K562 (cell line): ENCODE measurements at regions not wholly inside any gene's neighbourhood (a gene's known extent, or its start where the extent isn't known, plus 50 kb on each side); places are given as distances from the start of the nearest gene placed in this dataset.

Source experiments
- ATAC-seq: fragments of 200-7000 bp; cut with Tn5 transposase; 3 replicates; pipeline ENCODE4 v1.9.1; 2020; ENCODE audit warnings: moderate library complexity
- BruUV-seq: library from RNA; stranded (reverse); fragments of 400-500 nt; replicated peaks from 2 replicates; lab custom pipeline; 2021; lab: Mats Ljungman, UMichigan
- CTCF ChIA-PET: fragments of 300-600 bp; formaldehyde crosslinking; extraction: SDS; loops from one replicate; lab custom pipeline; 2021; ENCODE audit warnings: low intra/inter-chr PET ratio; lab: Yijun Ruan, JAX
- POLR2A ChIA-PET: fragments of 300-600, 350-650 bp; sonication (Branson Sonifier 250); formaldehyde crosslinking; extraction: SDS; loops from one replicate; lab custom pipeline; 2021; ENCODE audit warnings: antibody characterized with exemption, inconsistent platforms; lab: Yijun Ruan, JAX
- DNase-seq, 4 experiments: peaks; one replicate each; pipeline versions ENCODE4 v3.0.0 to v3.0.0-alpha.2; 2011 to 2018; ENCODE audit warnings: low spot score in 3 of 4, mixed read lengths in 3 of 4; ENCODE audit errors: extremely low read depth in 1 of 4
- FAIRE-seq: peaks from 2 replicates; lab custom pipeline; 2011; peaks lifted over from hg19 to GRCh38; lab: Jason Lieb, UNC
- H2AFZ ChIP-seq: 2 replicates; pipeline ENCODE4 v1.6.0; 2011; ENCODE audit warnings: low read depth, low read length, control low read depth, inconsistent platforms
- H3K27ac ChIP-seq: fragments of 200-600 bp; 3 replicates; pipeline ENCODE4 v1.8.0; 2011; ENCODE audit warnings: low read depth, mild to moderate bottlenecking, control low read depth, inconsistent platforms, low read length, moderate library complexity, mixed read lengths; ENCODE audit errors: extremely low read depth
- H3K27me3 ChIP-seq, 2 experiments: fragments of 300-600 bp in 1 of 2; 2 replicates in 1 of 2; 3 replicates in 1 of 2; pipeline versions ENCODE4 v1.6.0 to v1.8.0; 2011; ENCODE audit warnings: inconsistent platforms in 2 of 2, low read length in 2 of 2, mild to moderate bottlenecking in 1 of 2, mixed read lengths in 1 of 2, moderate library complexity in 1 of 2; ENCODE audit not compliant: control insufficient read depth in 2 of 2, insufficient read depth in 2 of 2
- H3K36me3 ChIP-seq: fragments of 300-600 bp; 3 replicates; pipeline ENCODE4 v1.8.0; 2011; ENCODE audit warnings: mild to moderate bottlenecking, low read length, inconsistent platforms; ENCODE audit not compliant: control insufficient read depth, insufficient read depth
- H3K4me1 ChIP-seq, 2 experiments: fragments of 200-600 bp in 1 of 2; replicated peaks in 1 of 2; 2 replicates in 1 of 2; 3 replicates in 1 of 2; pipeline versions ENCODE4 v1.5.1 to v1.8.0; 2011; ENCODE audit warnings: inconsistent platforms in 2 of 2, low read length in 2 of 2, mild to moderate bottlenecking in 1 of 2, mixed read lengths in 1 of 2, moderate library complexity in 1 of 2; ENCODE audit not compliant: control insufficient read depth in 2 of 2, insufficient read depth in 2 of 2
- H3K4me2 ChIP-seq: 2 replicates; pipeline ENCODE4 v1.6.1; 2011; ENCODE audit warnings: low read length, control low read depth, inconsistent platforms, mixed read lengths; ENCODE audit not compliant: insufficient read depth
- H3K4me3 ChIP-seq: fragments of 200-600 bp; sonication (generic), shearing (Covaris generic); 2 replicates; pipeline ENCODE4 v1.5.1; 2016; ENCODE audit warnings: control low read depth, inconsistent platforms
- H3K79me2 ChIP-seq: fragments of 200-600 bp; 3 replicates; pipeline ENCODE4 v1.8.0; 2011; ENCODE audit warnings: low read length, inconsistent platforms; ENCODE audit not compliant: control insufficient read depth, insufficient read depth
- H3K9ac ChIP-seq, 2 experiments: 2 replicates each; pipeline versions ENCODE4 v1.6.0 to v1.6.1; 2011; ENCODE audit warnings: low read depth in 2 of 2, low read length in 2 of 2, control low read depth in 1 of 2, inconsistent platforms in 1 of 2, mild to moderate bottlenecking in 1 of 2, mixed read lengths in 1 of 2; ENCODE audit not compliant: insufficient read depth in 1 of 2
- H3K9me1 ChIP-seq: one replicate; pipeline ENCODE4 v1.6.0; 2011; ENCODE audit warnings: inconsistent platforms, mild to moderate bottlenecking, low read length, moderate library complexity; ENCODE audit not compliant: control insufficient read depth, insufficient read depth
- H3K9me3 ChIP-seq: replicated peaks from 2 replicates; pipeline ENCODE4 v1.5.1; 2011; ENCODE audit warnings: low read depth, low read length, inconsistent platforms; ENCODE audit not compliant: control insufficient read depth, insufficient read depth
- H4K20me1 ChIP-seq: replicated peaks from 2 replicates; pipeline ENCODE4 v1.6.1; 2011; ENCODE audit warnings: low read length, inconsistent platforms, mixed read lengths; ENCODE audit not compliant: control insufficient read depth, insufficient read depth
- CREB3L1 ChIP-seq: fragments of 450-650 bp; IDR thresholded peaks from 2 replicates; pipeline ENCODE4 v1.6.1; 2014; ENCODE audit warnings: low read depth, mild to moderate bottlenecking, moderate library complexity, borderline replicate concordance
- FOSL1 ChIP-seq: fragments of 200-800 bp; sonication (Bioruptor generic); conservative IDR thresholded peaks from 2 replicates; pipeline ENCODE4 v1.6.1; 2016; ENCODE audit warnings: missing genetic modification characterization, missing compliant biosample characterization
- MAFG ChIP-seq: fragments of 450-650 bp; conservative IDR thresholded peaks from 2 replicates; pipeline ENCODE4 v1.6.1; 2016; ENCODE audit warnings: missing genetic modification characterization, missing compliant biosample characterization
- MAFK ChIP-seq: IDR thresholded peaks from 2 replicates; pipeline ENCODE4 v1.6.1; 2011; ENCODE audit warnings: low read length, improper control_type of control experiment
- NR0B1 ChIP-seq: fragments of 450-650 bp; IDR thresholded peaks from one replicate; pipeline ENCODE4 v1.6.1; 2018; ENCODE audit warnings: mild to moderate bottlenecking, moderate library complexity; ENCODE audit not compliant: partially characterized antibody
- POLR2A ChIP-seq: fragments of 450-650 bp; conservative IDR thresholded peaks from 2 replicates; pipeline ENCODE4 v1.6.1; 2016
- SLC30A9 ChIP-seq: fragments of 250-450 bp; sonication (Bioruptor Pico); IDR thresholded peaks from 2 replicates; pipeline ENCODE4 v1.8.0; 2022; ENCODE audit warnings: mild to moderate bottlenecking, moderate library complexity
- ZNF41 ChIP-seq: fragments of 250-450 bp; sonication (Bioruptor Pico); conservative IDR thresholded peaks from 2 replicates; pipeline ENCODE4 v1.4.0; 2020; ENCODE audit warnings: mild to moderate bottlenecking
- WGBS: fragments of 100-300 bp; shearing (Covaris generic); methylation state at CpG from one replicate; pipeline ENCODE4 v1.1.6; 2016; ENCODE audit warnings: low coverage, mixed read lengths; ENCODE audit not compliant: insufficient coverage; ENCODE audit errors: missing lambda C conversion rate; 5-methylcytosine and 5-hydroxymethylcytosine counted together
- in situ Hi-C: fragments of 300-500 bp; cut with MboI; formaldehyde crosslinking; loops from 4 replicates; pipeline ENCODE4 v1.15.0; 2018; ENCODE audit warnings: inconsistent platforms, mixed read lengths
- intact Hi-C: fragments of 100-400 bp; cut with micrococcal nuclease; formaldehyde crosslinking; loops from 2 replicates; pipeline ENCODE4 v1.14.2; 2022
- TF ChIP-seq, protein P1 (sequence below): fragments of 250-450 bp; sonication (Bioruptor Pico); IDR thresholded peaks from 2 replicates; pipeline ENCODE4 v1.4.0; 2020; ENCODE audit warnings: mild to moderate bottlenecking, moderate library complexity
- TF ChIP-seq, protein P2 (sequence below): fragments of 450-650 bp; IDR thresholded peaks from 2 replicates; pipeline ENCODE4 v1.6.1; 2016; ENCODE audit warnings: low read depth, mild to moderate bottlenecking, moderate library complexity

DNA sequence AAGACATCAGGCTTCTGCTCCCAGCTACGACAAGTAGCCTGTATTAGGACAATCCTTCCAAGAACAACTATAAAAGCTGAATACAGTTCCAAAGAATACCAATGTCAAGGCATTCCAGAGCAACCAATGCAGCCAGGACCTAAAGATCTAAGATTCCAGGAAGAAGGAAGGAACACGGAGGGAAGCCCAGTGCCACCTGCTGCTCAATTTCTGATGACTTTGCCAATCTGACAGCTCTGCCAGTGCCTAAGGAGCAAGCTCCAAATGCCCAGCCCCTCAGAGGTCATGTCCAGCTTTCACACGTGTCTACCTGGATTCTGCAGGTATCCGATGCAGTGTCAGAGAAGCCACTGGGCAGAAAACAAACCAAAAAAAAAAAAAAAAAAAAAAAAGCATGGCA is 164.4 kb downstream of the IRS2 start (continued):
- TF ChIP-seq, protein P1, sequence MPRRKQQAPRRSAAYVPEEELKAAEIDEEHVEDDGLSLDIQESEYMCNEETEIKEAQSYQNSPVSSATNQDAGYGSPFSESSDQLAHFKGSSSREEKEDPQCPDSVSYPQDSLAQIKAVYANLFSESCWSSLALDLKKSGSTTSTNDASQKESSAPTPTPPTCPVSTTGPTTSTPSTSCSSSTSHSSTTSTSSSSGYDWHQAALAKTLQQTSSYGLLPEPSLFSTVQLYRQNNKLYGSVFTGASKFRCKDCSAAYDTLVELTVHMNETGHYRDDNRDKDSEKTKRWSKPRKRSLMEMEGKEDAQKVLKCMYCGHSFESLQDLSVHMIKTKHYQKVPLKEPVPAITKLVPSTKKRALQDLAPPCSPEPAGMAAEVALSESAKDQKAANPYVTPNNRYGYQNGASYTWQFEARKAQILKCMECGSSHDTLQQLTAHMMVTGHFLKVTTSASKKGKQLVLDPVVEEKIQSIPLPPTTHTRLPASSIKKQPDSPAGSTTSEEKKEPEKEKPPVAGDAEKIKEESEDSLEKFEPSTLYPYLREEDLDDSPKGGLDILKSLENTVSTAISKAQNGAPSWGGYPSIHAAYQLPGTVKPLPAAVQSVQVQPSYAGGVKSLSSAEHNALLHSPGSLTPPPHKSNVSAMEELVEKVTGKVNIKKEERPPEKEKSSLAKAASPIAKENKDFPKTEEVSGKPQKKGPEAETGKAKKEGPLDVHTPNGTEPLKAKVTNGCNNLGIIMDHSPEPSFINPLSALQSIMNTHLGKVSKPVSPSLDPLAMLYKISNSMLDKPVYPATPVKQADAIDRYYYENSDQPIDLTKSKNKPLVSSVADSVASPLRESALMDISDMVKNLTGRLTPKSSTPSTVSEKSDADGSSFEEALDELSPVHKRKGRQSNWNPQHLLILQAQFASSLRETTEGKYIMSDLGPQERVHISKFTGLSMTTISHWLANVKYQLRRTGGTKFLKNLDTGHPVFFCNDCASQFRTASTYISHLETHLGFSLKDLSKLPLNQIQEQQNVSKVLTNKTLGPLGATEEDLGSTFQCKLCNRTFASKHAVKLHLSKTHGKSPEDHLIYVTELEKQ (CRISPR knock-in tag) = no peak
- TF ChIP-seq FOSL1 (tag) = no peak

DNA sequence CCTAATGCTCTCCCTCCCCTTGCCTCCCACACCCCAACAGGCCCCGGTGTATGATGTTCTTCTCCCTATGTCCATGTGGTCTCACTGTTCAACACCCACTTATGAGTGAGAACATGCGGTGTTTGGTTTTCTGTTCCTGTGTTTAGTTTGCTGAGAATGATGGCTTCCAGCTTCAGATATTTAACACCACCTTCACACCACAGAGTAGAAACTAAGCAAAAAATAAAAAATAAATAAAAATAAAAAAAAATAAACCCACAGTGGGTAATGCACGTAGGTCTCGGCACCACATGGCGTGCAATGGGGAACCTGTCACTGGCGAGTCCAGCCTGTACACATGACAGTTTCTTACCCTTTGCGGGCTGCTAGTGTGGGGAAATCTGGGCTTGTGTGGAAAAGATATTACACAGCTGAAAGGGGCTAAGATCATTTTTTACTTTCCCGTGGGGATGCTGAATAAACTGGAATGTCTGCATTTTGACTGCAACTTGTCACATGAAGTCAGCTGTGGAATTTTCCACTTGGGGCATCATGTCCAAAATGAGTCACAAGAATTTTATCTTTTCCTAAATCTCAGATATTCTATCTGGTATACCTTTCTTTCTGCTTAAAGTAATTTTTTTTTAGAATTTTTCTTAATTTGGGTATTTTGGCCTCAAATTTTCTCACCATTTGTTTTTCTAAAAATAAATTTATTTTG is 170.5 kb downstream of the IRS2 start:
- H3K9me3 ChIP-seq = no peaks in the 10 kb centered on the region
- no peaks in the 10 kb centered on the region for H3K79me2 ChIP-seq
- no peaks in the 10 kb centered on the region for H3K36me3 ChIP-seq
- FAIRE-seq (no peak), DNase-seq (no peak), ATAC-seq (no peak)
- no peak overlapping the region for H3K9ac ChIP-seq
- intact Hi-C loops (no loop called here), in situ Hi-C loops (no loop called here)
- no peaks in the 10 kb centered on the region for H4K20me1 ChIP-seq
- ChIA-PET POLR2A (no interaction called here), CTCF (no interaction called here)
- H3K4me1 ChIP-seq = no peaks in the 10 kb centered on the region
- TF ChIP-seq MAFG (tag) = no peak
- TF ChIP-seq, protein P2, sequence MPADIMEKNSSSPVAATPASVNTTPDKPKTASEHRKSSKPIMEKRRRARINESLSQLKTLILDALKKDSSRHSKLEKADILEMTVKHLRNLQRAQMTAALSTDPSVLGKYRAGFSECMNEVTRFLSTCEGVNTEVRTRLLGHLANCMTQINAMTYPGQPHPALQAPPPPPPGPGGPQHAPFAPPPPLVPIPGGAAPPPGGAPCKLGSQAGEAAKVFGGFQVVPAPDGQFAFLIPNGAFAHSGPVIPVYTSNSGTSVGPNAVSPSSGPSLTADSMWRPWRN = no peak
- TF ChIP-seq MAFK = no peak
- no peak for TF ChIP-seq ZNF41 (CRISPR knock-in tag)
- no peak for TF ChIP-seq POLR2A
- TF ChIP-seq SLC30A9 = no peak
- no peak for TF ChIP-seq CREB3L1
- no peak for TF ChIP-seq NR0B1
- no peak overlapping the region for H3K4me3 ChIP-seq
- H3K27ac ChIP-seq = no peak overlapping the region
- no peaks in the 10 kb centered on the region for H3K27me3 ChIP-seq
- no peaks in the 10 kb centered on the region for H3K9me1 ChIP-seq
- H2AFZ ChIP-seq = no peak overlapping the region
- BruUV-seq = no TSS peak
- no peak overlapping the region for H3K4me2 ChIP-seq
- 5% methylated on average over 8 of the region's 8 CpGs for WGBS
